D721Med (cell line): ENCODE measurements at regions not wholly inside any gene's neighbourhood (a gene's known extent, or its start where the extent isn't known, plus 50 kb on each side); places are given as distances from the start of the nearest gene placed in this dataset.

Experiments used
- DNase-seq: peaks from one replicate; pipeline ENCODE4 v3.0.0; 2011; ENCODE audit warnings: low spot score; ENCODE audit not compliant: insufficient read length
- FAIRE-seq: peaks from 2 replicates; lab custom pipeline; 2011; peaks lifted over from hg19 to GRCh38; lab: Jason Lieb, UNC
- CTCF ChIP-seq: IDR thresholded peaks from 2 replicates; pipeline ENCODE4 v1.5.1; 2012; ENCODE audit warnings: mild to moderate bottlenecking, control low read depth; ENCODE audit not compliant: insufficient read depth; ENCODE audit errors: missing control alignments

GRCh38 chr13:53240401-53241025 is 211.9 kb downstream of the OLFM4 start:
- TF ChIP-seq CTCF: no peak
- DNase-seq (no peak), FAIRE-seq (peak; percentile 81)

GRCh38 chr13:53241891-53242348 is 213.3 kb downstream of the OLFM4 start:
- DNase-seq: peak; percentile 21
- no peak for TF ChIP-seq CTCF
- peak; percentile 86 for FAIRE-seq

GRCh38 chr13:53249236-53249635 is 220.6 kb downstream of the OLFM4 start:
- DNase-seq (no peak), FAIRE-seq (no peak)
- no peak for TF ChIP-seq CTCF

- peak; percentile 96 for TF ChIP-seq CTCF
- DNase-seq (no peak), FAIRE-seq (peak; percentile 91)
Measured at GRCh38 chr13:53250272-53250875, 221.8 kb downstream of the OLFM4 start.

GRCh38 chr13:53250977-53251376 is 222.4 kb downstream of the OLFM4 start:
- DNase-seq: no peak
- FAIRE-seq: no peak
- no peak for TF ChIP-seq CTCF

GRCh38 chr13:53254500-53254899 is 225.9 kb downstream of the OLFM4 start:
- DNase-seq (no peak), FAIRE-seq (no peak)
- TF ChIP-seq CTCF: no peak

GRCh38 chr13:53255795-53256194 is 227.2 kb downstream of the OLFM4 start:
- no peak for FAIRE-seq
- no peak for TF ChIP-seq CTCF
- DNase-seq: no peak
